ENCODE measurements at regions not wholly inside any gene's neighbourhood (a gene's known extent, or its start where the extent isn't known, plus 50 kb on each side); places are given as distances from the start of the nearest gene placed in this dataset.

- DNase-seq, result no peak
Observed at GRCh38 chr7:121488111-121488650, 92.1 kb upstream of the FAM3C start.

GRCh38 chr7:121486590-121486989 lies 90.5 kb upstream of the FAM3C start:
- DNase-seq, result no peak

GRCh38 chr7:121485467-121486243 lies 89.5 kb upstream of the FAM3C start:
- no peak for DNase-seq

GRCh38 chr7:121484089-121484763 lies 88.1 kb upstream of the FAM3C start:
- no peak for DNase-seq

- DNase-seq, result no peak
Observed at GRCh38 chr7:121480566-121481335, 84.6 kb upstream of the FAM3C start.

- DNase-seq, result no peak
Observed at GRCh38 chr7:121480058-121480457, 84.0 kb upstream of the FAM3C start.

- DNase-seq, result no peak
Observed at GRCh38 chr7:121479466-121479865, 83.4 kb upstream of the FAM3C start.

- DNase-seq, result no peak
Observed at GRCh38 chr7:121475806-121476205, 79.7 kb upstream of the FAM3C start.

- DNase-seq, result no peak
Observed at GRCh38 chr7:121474301-121474673, 78.2 kb upstream of the FAM3C start.

- DNase-seq, result no peak
Observed at GRCh38 chr7:121473645-121474300, 77.7 kb upstream of the FAM3C start.

GRCh38 chr7:121466455-121466854 lies 70.3 kb upstream of the FAM3C start:
- no peak for DNase-seq

GRCh38 chr7:121459148-121459547 lies 63.0 kb upstream of the FAM3C start:
- DNase-seq, result no peak

GRCh38 chr7:121456785-121457359 lies 60.8 kb upstream of the FAM3C start:
- DNase-seq, result no peak

- DNase-seq, result no peak
Observed at GRCh38 chr7:121456015-121456414, 59.9 kb upstream of the FAM3C start.

GRCh38 chr7:121452389-121452788 lies 56.3 kb upstream of the FAM3C start:
- DNase-seq, result no peak

GRCh38 chr7:121451367-121452094 lies 55.4 kb upstream of the FAM3C start:
- no peak for DNase-seq

- DNase-seq, result no peak
Observed at GRCh38 chr7:121450631-121451198, 54.6 kb upstream of the FAM3C start.

- DNase-seq, result no peak
Observed at GRCh38 chr7:121449735-121450240, 53.7 kb upstream of the FAM3C start.

- DNase-seq, result no peak
Observed at GRCh38 chr7:121449329-121449728, 53.2 kb upstream of the FAM3C start.

GRCh38 chr7:121448429-121448828 lies 52.3 kb upstream of the FAM3C start:
- no peak for DNase-seq

GRCh38 chr7:121447911-121448300 lies 51.8 kb upstream of the FAM3C start:
- DNase-seq, result no peak
